Vagina (tissue), 2 donors: ENCODE measurements at regions not wholly inside any gene's neighbourhood (a gene's known extent, or its start where the extent isn't known, plus 50 kb on each side); places are given as distances from the start of the nearest gene placed in this dataset.

ENCODE experiments used
- POLR2AphosphoS5 ChIP-seq, 2 donors: sonication (generic); formaldehyde crosslinking; IDR thresholded peaks; one replicate each; pipeline ENCODE4 v1.9.0; 2017; ENCODE audit warnings: antibody characterized with exemption in 2 of 2, mild to moderate bottlenecking in 2 of 2, low read depth in 1 of 2; ENCODE audit not compliant: insufficient read depth in 1 of 2
- TF ChIP-seq, protein P1 (sequence below), 3 experiments: fragments of 450-650 bp in 2 of 3; fragments of 200-600 bp in 1 of 3; sonication (generic) in 1 of 3; IDR thresholded peaks; one replicate each; pipeline ENCODE4 v1.5.1; 2017 to 2019; ENCODE audit warnings: antibody characterized with exemption in 3 of 3, mild to moderate bottlenecking in 2 of 3, moderate library complexity in 2 of 3

- TF ChIP-seq, protein P1, sequence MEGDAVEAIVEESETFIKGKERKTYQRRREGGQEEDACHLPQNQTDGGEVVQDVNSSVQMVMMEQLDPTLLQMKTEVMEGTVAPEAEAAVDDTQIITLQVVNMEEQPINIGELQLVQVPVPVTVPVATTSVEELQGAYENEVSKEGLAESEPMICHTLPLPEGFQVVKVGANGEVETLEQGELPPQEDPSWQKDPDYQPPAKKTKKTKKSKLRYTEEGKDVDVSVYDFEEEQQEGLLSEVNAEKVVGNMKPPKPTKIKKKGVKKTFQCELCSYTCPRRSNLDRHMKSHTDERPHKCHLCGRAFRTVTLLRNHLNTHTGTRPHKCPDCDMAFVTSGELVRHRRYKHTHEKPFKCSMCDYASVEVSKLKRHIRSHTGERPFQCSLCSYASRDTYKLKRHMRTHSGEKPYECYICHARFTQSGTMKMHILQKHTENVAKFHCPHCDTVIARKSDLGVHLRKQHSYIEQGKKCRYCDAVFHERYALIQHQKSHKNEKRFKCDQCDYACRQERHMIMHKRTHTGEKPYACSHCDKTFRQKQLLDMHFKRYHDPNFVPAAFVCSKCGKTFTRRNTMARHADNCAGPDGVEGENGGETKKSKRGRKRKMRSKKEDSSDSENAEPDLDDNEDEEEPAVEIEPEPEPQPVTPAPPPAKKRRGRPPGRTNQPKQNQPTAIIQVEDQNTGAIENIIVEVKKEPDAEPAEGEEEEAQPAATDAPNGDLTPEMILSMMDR (IDR thresholded peaks at IDR 0.05): no peak
- TF ChIP-seq POLR2AphosphoS5 (IDR thresholded peaks at IDR 0.05; ENCODE audit: insufficient read depth in 1 of 2, low read depth in 1 of 2): no peak
These were observed 179.1 kb downstream of the ZFP36L2 start for GRCh38 chr2:43047187-43047780.
